ENCODE measurements at regions not wholly inside any gene's neighbourhood (a gene's known extent, or its start where the extent isn't known, plus 50 kb on each side); places are given as distances from the start of the nearest gene placed in this dataset.

- TF ChIP-seq ELK3 (CRISPR knock-in tag; IDR thresholded peaks at IDR 0.05) (no peak), IRF1 (CRISPR knock-in tag; IDR thresholded peaks at IDR 0.05; ENCODE audit: borderline replicate concordance) (no peak), SPI1 (IDR thresholded peaks at IDR 0.05; ENCODE audit: borderline replicate concordance, low read depth, low read length) (no peak), DMBX1 (CRISPR knock-in tag; IDR thresholded peaks at IDR 0.05; ENCODE audit: borderline replicate concordance) (no peak), BDP1 (IDR thresholded peaks at IDR 0.05; ENCODE audit: insufficient read depth, insufficient read length) (no peak)
These were observed 567.1 kb downstream of the CSNK1G3 start (continued) for GRCh38 chr5:124079062-124079461.

- no peak overlapping the region for H3K4me2 ChIP-seq (ENCODE audit: insufficient read depth, low read length)
These were observed 562.5 kb downstream of the CSNK1G3 start for GRCh38 chr5:124074500-124074899.

More at GRCh38 chr5:124074500-124074899, 562.5 kb downstream of the CSNK1G3 start:
- Histone ChIP-seq H3K36me3 (ENCODE audit: control insufficient read depth, insufficient read depth, low read length) (no peaks in the 10 kb centered on the region), H3K4me1 (replicated peaks in 1 of 2; ENCODE audit: control insufficient read depth in 2 of 2, insufficient read depth in 2 of 2, low read length in 2 of 2) (no peaks in the 10 kb centered on the region), H3K9me3 (replicated peaks; ENCODE audit: control insufficient read depth, insufficient read depth, low read depth, low read length) (no peaks in the 10 kb centered on the region), H3K27ac (ENCODE audit: extremely low read depth, low read depth, low read length) (no peak overlapping the region), H4K20me1 (replicated peaks; ENCODE audit: control insufficient read depth, insufficient read depth, low read length) (no peaks in the 10 kb centered on the region), H3K9me1 (ENCODE audit: control insufficient read depth, insufficient read depth, low read length) (no peaks in the 10 kb centered on the region), H3K9ac (ENCODE audit: insufficient read depth in 1 of 2, low read depth in 2 of 2, low read length in 2 of 2) (no peak overlapping the region), H3K79me2 (ENCODE audit: control insufficient read depth, insufficient read depth, low read length) (no peaks in the 10 kb centered on the region), H2AFZ (ENCODE audit: low read depth, low read length) (no peak overlapping the region), H3K27me3 (ENCODE audit: control insufficient read depth in 2 of 2, insufficient read depth in 2 of 2, low read length in 2 of 2) (no peaks in the 10 kb centered on the region), H3K4me3 (no peak overlapping the region)
- intact Hi-C loops (cut with micrococcal nuclease) (no loop called here), in situ Hi-C loops (cut with MboI) (no loop called here)
- CTCF ChIA-PET (ENCODE audit: low intra/inter-chr PET ratio) = no interaction called here
- FAIRE-seq (no peak), DNase-seq (ENCODE audit: extremely low read depth in 1 of 4, low spot score in 3 of 4) (no peak), ATAC-seq (no peak)
- POLR2A ChIA-PET = no interaction called here
- TF ChIP-seq MCM5 (IDR thresholded peaks at IDR 0.05; ENCODE audit: low read depth) (no peak), ZBED1 (IDR thresholded peaks at IDR 0.05) (no peak), RCOR1 (IDR thresholded peaks at IDR 0.05; ENCODE audit: borderline replicate concordance in 1 of 2, low read depth in 2 of 2, low read length in 2 of 2) (no peak), ZNF408 (CRISPR knock-in tag; IDR thresholded peaks at IDR 0.05; ENCODE audit: low read depth) (no peak), SPI1 (IDR thresholded peaks at IDR 0.05; ENCODE audit: borderline replicate concordance, low read depth, low read length) (no peak), FOXJ3 (CRISPR knock-in tag; IDR thresholded peaks at IDR 0.05) (no peak), CBX3 (IDR thresholded peaks at IDR 0.05; ENCODE audit: borderline replicate concordance in 1 of 2, low read length in 2 of 2) (no peak), E2F4 (CRISPR knock-in tag; IDR thresholded peaks at IDR 0.05; ENCODE audit: low read depth) (no peak), ZNF75A (CRISPR knock-in tag; IDR thresholded peaks at IDR 0.05) (no peak)
- no TSS peak for BruUV-seq (replicated peaks)

Data from K562 (cell line).